ENCODE measurements at regions not wholly inside any gene's neighbourhood (a gene's known extent, or its start where the extent isn't known, plus 50 kb on each side); places are given as distances from the start of the nearest gene placed in this dataset.

- TF ChIP-seq CTCF (IDR thresholded peaks at IDR 0.05) (no peak), EP300 (IDR thresholded peaks at IDR 0.05) (no peak), POLR2AphosphoS5 (IDR thresholded peaks at IDR 0.05) (no peak), POLR2A (IDR thresholded peaks at IDR 0.05) (no peak)
Measured at GRCh38 chr18:47680488-47680887, 250.0 kb downstream of the SMAD2 start.
